ENCODE measurements at regions not wholly inside any gene's neighbourhood (a gene's known extent, or its start where the extent isn't known, plus 50 kb on each side); places are given as distances from the start of the nearest gene placed in this dataset.

DNA sequence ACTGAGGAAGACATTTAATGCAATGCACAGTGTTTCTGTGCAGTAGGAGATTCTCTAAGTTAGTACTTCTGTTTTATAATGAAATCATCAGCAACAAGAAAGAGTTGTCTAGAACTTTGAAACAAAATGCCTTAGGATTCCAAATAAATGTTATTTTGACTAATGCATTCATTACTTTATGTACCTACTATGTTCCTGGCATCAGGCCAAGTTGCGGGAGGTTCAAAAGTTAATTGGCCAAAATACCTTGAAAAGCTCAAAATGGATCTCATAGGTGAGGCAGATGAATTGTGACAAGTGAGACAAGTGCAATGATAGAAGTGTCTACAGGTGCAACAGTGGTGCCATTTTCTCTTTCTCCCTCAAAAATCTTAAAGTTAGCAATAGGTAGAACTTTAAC, 289.4 kb downstream of the TOX3 start:
- Histone ChIP-seq H2AFZ (ENCODE audit: low read depth, low read length, poor library complexity, severe bottlenecking) (no peak overlapping the region), H3K79me2 (ENCODE audit: insufficient read depth, low read length) (no peaks in the 10 kb centered on the region), H3K4me2 (ENCODE audit: low read length) (no peak overlapping the region), H3K9me3 (ENCODE audit: control insufficient read depth in 1 of 2, insufficient read depth in 1 of 2, low read depth in 1 of 2, low read length in 2 of 2) (peaks cover 0 to 19% of the 10 kb centered on the region in 2 experiments; a peak in 1 of 4 replicates), H3K9me2 (ENCODE audit: insufficient read depth) (no peaks in the 10 kb centered on the region), H3K4me1 (ENCODE audit: control insufficient read depth in 1 of 2, insufficient read depth in 2 of 2, low read length in 2 of 2) (no peaks in the 10 kb centered on the region), H3K36me3 (ENCODE audit: control insufficient read depth in 1 of 2, insufficient read depth in 2 of 2, low read length in 2 of 2) (no peaks in the 10 kb centered on the region), H3K27me3 (ENCODE audit: insufficient read depth, low read length) (no peaks in the 10 kb centered on the region), H3K4me3 (replicated peaks in 1 of 2; ENCODE audit: low read depth in 1 of 2, low read length in 2 of 2) (no peak overlapping the region), H4K20me1 (ENCODE audit: insufficient read depth) (no peaks in the 10 kb centered on the region), H3K9ac (ENCODE audit: low read length) (no peak overlapping the region), H3K27ac (ENCODE audit: low read depth, low read length) (no peak overlapping the region)
- ChIA-PET POLR2A (no interaction called here), CTCF (no interaction called here), RAD21 (ENCODE audit: low non-redundant PET in 1 of 2, low total read pairs in 2 of 2, uncharacterized antibody in 2 of 2, unreplicated experiment in 2 of 2) (no interaction called here)
- no TSS peak for BruUV-seq (replicated peaks)
- TF ChIP-seq JUND (IDR thresholded peaks at IDR 0.05) (no peak), CBX3 (IDR thresholded peaks at IDR 0.05; ENCODE audit: low read depth) (no peak), ZNF274 (IDR thresholded peaks at IDR 0.05; ENCODE audit: low read depth, low read length) (no peak), FOSL1 (IDR thresholded peaks at IDR 0.05; ENCODE audit: low read depth) (no peak), SRF (IDR thresholded peaks at IDR 0.05; ENCODE audit: low read depth) (no peak), SP1 (IDR thresholded peaks at IDR 0.05; ENCODE audit: low read depth) (no peak), POLR2AphosphoS5 (IDR thresholded peaks at IDR 0.05; ENCODE audit: low read depth, low read length) (no peak)
- TF ChIP-seq, protein P1, sequence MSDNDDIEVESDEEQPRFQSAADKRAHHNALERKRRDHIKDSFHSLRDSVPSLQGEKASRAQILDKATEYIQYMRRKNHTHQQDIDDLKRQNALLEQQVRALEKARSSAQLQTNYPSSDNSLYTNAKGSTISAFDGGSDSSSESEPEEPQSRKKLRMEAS (IDR thresholded peaks at IDR 0.05) = no peak
- TF ChIP-seq, protein P2, sequence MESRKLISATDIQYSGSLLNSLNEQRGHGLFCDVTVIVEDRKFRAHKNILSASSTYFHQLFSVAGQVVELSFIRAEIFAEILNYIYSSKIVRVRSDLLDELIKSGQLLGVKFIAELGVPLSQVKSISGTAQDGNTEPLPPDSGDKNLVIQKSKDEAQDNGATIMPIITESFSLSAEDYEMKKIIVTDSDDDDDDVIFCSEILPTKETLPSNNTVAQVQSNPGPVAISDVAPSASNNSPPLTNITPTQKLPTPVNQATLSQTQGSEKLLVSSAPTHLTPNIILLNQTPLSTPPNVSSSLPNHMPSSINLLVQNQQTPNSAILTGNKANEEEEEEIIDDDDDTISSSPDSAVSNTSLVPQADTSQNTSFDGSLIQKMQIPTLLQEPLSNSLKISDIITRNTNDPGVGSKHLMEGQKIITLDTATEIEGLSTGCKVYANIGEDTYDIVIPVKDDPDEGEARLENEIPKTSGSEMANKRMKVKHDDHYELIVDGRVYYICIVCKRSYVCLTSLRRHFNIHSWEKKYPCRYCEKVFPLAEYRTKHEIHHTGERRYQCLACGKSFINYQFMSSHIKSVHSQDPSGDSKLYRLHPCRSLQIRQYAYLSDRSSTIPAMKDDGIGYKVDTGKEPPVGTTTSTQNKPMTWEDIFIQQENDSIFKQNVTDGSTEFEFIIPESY (IDR thresholded peaks at IDR 0.05; ENCODE audit: extremely low read depth, insufficient replicate concordance, low read length) = no peak
- intact Hi-C loops (cut with micrococcal nuclease) = no loop called here
- ATAC-seq (no peak), DNase-seq (ENCODE audit: low read depth, low spot score) (no peak)
